ENCODE measurements at regions not wholly inside any gene's neighbourhood (a gene's known extent, or its start where the extent isn't known, plus 50 kb on each side); places are given as distances from the start of the nearest gene placed in this dataset.
"Not testable (repeated sequence)": the region's sequence is repeated elsewhere in the genome, so short reads cannot be mapped to it uniquely, and the experiment has no call there.

- no peak overlapping the region for H3K27ac ChIP-seq
- no peak overlapping the region for H3K4me3 ChIP-seq
- WGBS, 2 donors (ENCODE audit: low coverage in 1 of 2): no CpG with 5 or more reads among the region's 6 CpGs
- H3K36me3 ChIP-seq: no peaks in the 10 kb centered on the region
- H3K27me3 ChIP-seq: no peaks in the 10 kb centered on the region
- no peak for TF ChIP-seq CTCF (IDR thresholded peaks at IDR 0.05)
- ATAC-seq: no peak
- H3K4me1 ChIP-seq: no peaks in the 10 kb centered on the region
- no peaks in the 10 kb centered on the region for H3K9me3 ChIP-seq
Measured at GRCh38 chr13:65783383-65783782, 1446.8 kb downstream of the PCDH9 start.

- WGBS, 2 donors (ENCODE audit: low coverage in 1 of 2): 90 to 97% methylated on average over 5 of the region's 6 CpGs
Measured at GRCh38 chr13:65771704-65772313, 1458.3 kb downstream of the PCDH9 start.

DNA sequence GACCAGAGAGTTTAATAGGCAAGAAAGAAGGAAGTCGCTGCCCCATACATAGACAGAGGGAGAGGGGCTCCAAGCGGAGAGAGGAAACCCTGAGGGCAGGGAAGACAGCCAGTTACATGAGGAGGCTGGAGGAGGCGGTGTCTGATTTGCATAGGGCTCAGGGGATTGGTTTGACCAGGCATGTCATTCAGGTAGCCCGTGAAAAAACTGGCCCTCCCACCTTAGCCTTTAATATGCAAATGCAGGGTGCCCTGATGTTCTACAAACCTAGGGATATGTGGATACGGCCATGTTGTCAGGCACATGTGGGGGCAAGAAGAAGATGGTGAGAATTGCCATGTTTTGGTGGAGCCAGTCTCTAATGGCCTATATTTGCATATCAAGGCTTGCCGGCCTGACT, 1461.6 kb downstream of the PCDH9 start:
- no peaks in the 10 kb centered on the region for H3K36me3 ChIP-seq
- peaks cover 0 to 21% (median 0%) of the 10 kb centered on the region in 3 donors for H3K9me3 ChIP-seq
- H3K27ac ChIP-seq: no peak overlapping the region
- WGBS, 2 donors (ENCODE audit: low coverage in 1 of 2): 72 to 89% methylated on average over 2 to 6 of the region's 6 CpGs
- H3K4me1 ChIP-seq: no peaks in the 10 kb centered on the region
- H3K4me3 ChIP-seq: no peak overlapping the region
- TF ChIP-seq EP300 (IDR thresholded peaks at IDR 0.05) (no peak), CTCF (IDR thresholded peaks at IDR 0.05) (no peak), POLR2A (IDR thresholded peaks at IDR 0.05) (no peak), POLR2AphosphoS5 (IDR thresholded peaks at IDR 0.05) (no peak)
- ATAC-seq: no peak
- no peaks in the 10 kb centered on the region for H3K27me3 ChIP-seq

More at GRCh38 chr13:65771704-65772313, 1458.3 kb downstream of the PCDH9 start:
- not testable (repeated sequence) for H3K36me3 ChIP-seq, H3K4me1 ChIP-seq, H3K27ac ChIP-seq, H3K4me3 ChIP-seq, H3K27me3 ChIP-seq, ATAC-seq
- peaks cover 0 to 21% (median 0%) of the 10 kb centered on the region in 3 donors for H3K9me3 ChIP-seq

GRCh38 chr13:65763811-65764210, 1466.3 kb downstream of the PCDH9 start:
- no peaks in the 10 kb centered on the region for H3K4me1 ChIP-seq
- 75% methylated on average over 4 of the region's 4 CpGs; no CpG with 5 or more reads in 1 of the 2 donors for WGBS, 2 donors (ENCODE audit: low coverage in 1 of 2)
- no peaks in the 10 kb centered on the region for H3K27me3 ChIP-seq
- H3K27ac ChIP-seq: no peak overlapping the region
- no peak for ATAC-seq
- H3K9me3 ChIP-seq: peaks cover 0 to 7% (median 0%) of the 10 kb centered on the region in 3 donors
- TF ChIP-seq POLR2A (IDR thresholded peaks at IDR 0.05) (no peak), EP300 (IDR thresholded peaks at IDR 0.05) (no peak), POLR2AphosphoS5 (IDR thresholded peaks at IDR 0.05) (no peak)
- H3K36me3 ChIP-seq: no peaks in the 10 kb centered on the region
- no peak overlapping the region for H3K4me3 ChIP-seq

DNA sequence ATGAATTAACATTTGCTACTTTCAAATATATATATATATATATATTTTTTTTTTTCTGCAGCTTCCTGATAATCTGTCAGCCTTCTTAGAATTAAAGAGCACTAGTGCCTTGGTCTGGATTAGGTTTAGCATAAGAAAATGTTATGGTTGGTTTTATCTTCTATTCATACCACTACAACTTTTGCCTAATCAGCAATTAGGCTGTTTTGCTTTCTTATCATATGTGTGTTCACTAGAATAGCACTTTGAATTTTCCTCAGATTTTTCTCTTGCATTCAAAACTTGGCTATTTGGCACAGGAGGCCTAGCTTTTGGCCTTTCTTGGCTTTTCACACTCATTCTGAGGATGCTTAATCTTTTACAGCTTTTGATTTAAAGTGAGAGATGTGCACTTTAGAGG, 1468.1 kb downstream of the PCDH9 start:
- ATAC-seq: no peak
- no peak for TF ChIP-seq POLR2A (IDR thresholded peaks at IDR 0.05)
- TF ChIP-seq EP300 (IDR thresholded peaks at IDR 0.05): no peak
- no peak for TF ChIP-seq CTCF (IDR thresholded peaks at IDR 0.05)
- no peak for TF ChIP-seq POLR2AphosphoS5 (IDR thresholded peaks at IDR 0.05)
- Histone ChIP-seq H3K4me1 (no peaks in the 10 kb centered on the region), H3K27ac (no peak overlapping the region), H3K36me3 (no peaks in the 10 kb centered on the region), H3K9me3 (peaks cover 0 to 19% (median 0%) of the 10 kb centered on the region in 3 donors), H3K4me3 (no peak overlapping the region), H3K27me3 (no peaks in the 10 kb centered on the region)

GRCh38 chr13:65756071-65756671, 1474.0 kb downstream of the PCDH9 start:
- no peak for ATAC-seq
- H3K27ac ChIP-seq: no peak overlapping the region
- H3K4me3 ChIP-seq: no peak overlapping the region
- peaks cover 0 to 19% (median 0%) of the 10 kb centered on the region in 3 donors for H3K9me3 ChIP-seq
- H3K4me1 ChIP-seq: no peaks in the 10 kb centered on the region
- H3K27me3 ChIP-seq: no peaks in the 10 kb centered on the region
- WGBS, 2 donors (ENCODE audit: low coverage in 1 of 2): 86% methylated on average over 4 of the region's 5 CpGs; no CpG with 5 or more reads in 1 of the 2 donors
- no peaks in the 10 kb centered on the region for H3K36me3 ChIP-seq
- no peak for TF ChIP-seq POLR2A (IDR thresholded peaks at IDR 0.05)
- TF ChIP-seq POLR2AphosphoS5 (IDR thresholded peaks at IDR 0.05): no peak
- no peak for TF ChIP-seq EP300 (IDR thresholded peaks at IDR 0.05)
- no peak for TF ChIP-seq CTCF (IDR thresholded peaks at IDR 0.05)

Data from gastroesophageal sphincter (tissue), 4 donors.